Liver (tissue), 8 donors: ENCODE measurements at regions not wholly inside any gene's neighbourhood (a gene's known extent, or its start where the extent isn't known, plus 50 kb on each side); places are given as distances from the start of the nearest gene placed in this dataset.
"Not testable (repeated sequence)": the region's sequence is repeated elsewhere in the genome, so short reads cannot be mapped to it uniquely, and the experiment has no call there.

Source experiments
- DNase-seq: peaks from one replicate; pipeline ENCODE4 v3.0.0-alpha.2; 2017; ENCODE audit warnings: low spot score
- H3K27ac ChIP-seq, 2 donors: one replicate each; pipeline ENCODE4 v1.7.0; 2013; ENCODE audit warnings: inconsistent platforms in 2 of 2, low read length in 2 of 2, control low read depth in 1 of 2, low read depth in 1 of 2, mild to moderate bottlenecking in 1 of 2
- H3K27me3 ChIP-seq, 4 donors: one replicate each; pipeline versions ENCODE4 v1.6.1 to v1.7.0; 2013; ENCODE audit warnings: low read length in 3 of 4, inconsistent platforms in 1 of 4, mild to moderate bottlenecking in 1 of 4, moderate library complexity in 1 of 4; ENCODE audit not compliant: control insufficient read depth in 4 of 4, insufficient read depth in 4 of 4
- H3K36me3 ChIP-seq, 4 donors: one replicate each; pipeline versions ENCODE4 v1.6.1 to v1.7.0; 2013; ENCODE audit warnings: low read length in 3 of 4, mild to moderate bottlenecking in 3 of 4, low read depth in 1 of 4, moderate library complexity in 1 of 4; ENCODE audit not compliant: control insufficient read depth in 4 of 4, insufficient read depth in 3 of 4
- H3K4me1 ChIP-seq, 4 donors: one replicate each; pipeline versions ENCODE4 v1.6.1 to v1.7.0; 2013; ENCODE audit warnings: low read length in 3 of 4, mild to moderate bottlenecking in 3 of 4, moderate library complexity in 1 of 4; ENCODE audit not compliant: control insufficient read depth in 4 of 4, insufficient read depth in 4 of 4
- H3K4me3 ChIP-seq, 3 donors: one replicate each; pipeline versions ENCODE4 v1.6.1 to v1.7.0; 2013; ENCODE audit warnings: low read length in 3 of 3, control low read depth in 1 of 3, low read depth in 1 of 3, mild to moderate bottlenecking in 1 of 3
- H3K9ac ChIP-seq, 2 donors: one replicate each; pipeline ENCODE4 v1.7.0; 2013; ENCODE audit warnings: low read length in 2 of 2, mild to moderate bottlenecking in 2 of 2, moderate library complexity in 2 of 2, control low read depth in 1 of 2, low read depth in 1 of 2
- H3K9me3 ChIP-seq, 4 donors: one replicate each; pipeline versions ENCODE4 v1.6.1 to v1.7.0; 2013; ENCODE audit warnings: low read length in 3 of 4; ENCODE audit not compliant: control insufficient read depth in 4 of 4
- EGR1 ChIP-seq, 2 donors: IDR thresholded peaks; 2 replicates each; pipeline ENCODE4 v1.6.1; 2016 to 2018; ENCODE audit warnings: antibody characterized with exemption in 2 of 2, low read depth in 2 of 2
- FOXA1 ChIP-seq: IDR thresholded peaks from 2 replicates; pipeline ENCODE4 v1.6.1; 2016; ENCODE audit warnings: antibody characterized with exemption
- FOXA2 ChIP-seq: IDR thresholded peaks from 2 replicates; pipeline ENCODE4 v1.6.1; 2016; ENCODE audit warnings: antibody characterized with exemption
- GABPA ChIP-seq, 2 donors: IDR thresholded peaks in 1 of 2; conservative IDR thresholded peaks in 1 of 2; 2 replicates each; pipeline ENCODE4 v1.6.1; 2016; ENCODE audit warnings: antibody characterized with exemption in 2 of 2, mild to moderate bottlenecking in 1 of 2, moderate library complexity in 1 of 2
- HNF4A ChIP-seq, 2 donors: conservative IDR thresholded peaks; 2 replicates each; pipeline ENCODE4 v1.6.1; 2016; ENCODE audit warnings: antibody characterized with exemption in 2 of 2, mild to moderate bottlenecking in 2 of 2
- HNF4G ChIP-seq: IDR thresholded peaks from 2 replicates; pipeline ENCODE4 v1.6.1; 2016; ENCODE audit warnings: antibody characterized with exemption
- JUND ChIP-seq, 2 donors: IDR thresholded peaks; 2 replicates each; pipeline ENCODE4 v1.6.1; 2016; ENCODE audit warnings: antibody characterized with exemption in 2 of 2
- NR2F2 ChIP-seq: IDR thresholded peaks from 2 replicates; pipeline ENCODE4 v1.6.1; 2016; ENCODE audit warnings: antibody characterized with exemption
- RAD21 ChIP-seq, 2 donors: IDR thresholded peaks; 2 replicates each; pipeline ENCODE4 v1.6.1; 2016; ENCODE audit warnings: antibody characterized with exemption in 2 of 2, mild to moderate bottlenecking in 2 of 2
- RXRA ChIP-seq, 2 donors: IDR thresholded peaks; 2 replicates each; pipeline ENCODE4 v1.6.1; 2017 to 2018; ENCODE audit warnings: antibody characterized with exemption in 2 of 2, mild to moderate bottlenecking in 1 of 2
- SP1 ChIP-seq: IDR thresholded peaks from 2 replicates; pipeline ENCODE4 v1.6.1; 2018; ENCODE audit warnings: antibody characterized with exemption, mild to moderate bottlenecking
- TAF1 ChIP-seq: conservative IDR thresholded peaks from 2 replicates; pipeline ENCODE4 v1.6.1; 2016; ENCODE audit warnings: antibody characterized with exemption, mild to moderate bottlenecking
- YY1 ChIP-seq: IDR thresholded peaks from 2 replicates; pipeline ENCODE4 v1.6.1; 2016; ENCODE audit warnings: antibody characterized with exemption, mild to moderate bottlenecking
- WGBS: extraction: QIAGEN DNeasy Blood & Tissue Kit; methylation state at CpG from one replicate; pipeline ENCODE4 v1.1.7; 2013; 5-methylcytosine and 5-hydroxymethylcytosine counted together
- TF ChIP-seq, protein P1 (sequence below): IDR thresholded peaks from 2 replicates; pipeline ENCODE4 v1.6.1; 2016; ENCODE audit warnings: antibody characterized with exemption
- TF ChIP-seq, protein P2 (sequence below): IDR thresholded peaks from 2 replicates; pipeline ENCODE4 v1.6.1; 2016; ENCODE audit warnings: antibody characterized with exemption
- TF ChIP-seq, protein P3 (sequence below): fragments of 150-350 bp; IDR thresholded peaks from 2 replicates; pipeline ENCODE4 v1.5.1; 2017; ENCODE audit warnings: improper control_type of control experiment, low read depth, low read length; ENCODE audit not compliant: missing input control
- TF ChIP-seq, protein P4 (sequence below): IDR thresholded peaks from 2 replicates; pipeline ENCODE4 v1.6.1; 2016; ENCODE audit warnings: antibody characterized with exemption
- TF ChIP-seq, protein P5 (sequence below): IDR thresholded peaks from 2 replicates; pipeline ENCODE4 v1.6.1; 2016; ENCODE audit warnings: antibody characterized with exemption, mild to moderate bottlenecking
- donor health status: healthy.
- donor health status: healthy.
- donor health status: healthy.
- donor health status: healthy.
- donor health status: healthy.

DNA sequence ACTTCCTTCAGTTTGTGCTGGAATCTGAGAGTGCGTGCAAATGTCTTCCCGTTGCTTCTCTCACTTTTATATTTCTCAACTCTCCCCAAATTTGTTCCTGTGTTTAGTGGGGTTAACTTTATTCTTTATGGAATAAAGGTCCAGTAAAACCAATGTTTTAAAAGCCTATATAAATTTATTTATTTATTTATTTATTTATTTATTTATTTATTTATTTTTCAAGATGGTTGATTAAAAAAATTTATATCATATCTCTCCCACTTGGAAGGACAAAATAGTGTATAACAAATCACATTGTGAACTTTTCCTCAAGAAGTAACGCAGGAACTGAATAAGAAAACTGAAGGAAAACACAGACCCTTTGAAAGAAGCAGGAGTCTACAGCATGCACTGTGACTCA is 95.3 kb upstream of the ITM2A start:
- 92% methylated on average over 3 of the region's 3 CpGs for WGBS
- Histone ChIP-seq H3K27ac (no peak overlapping the region), H3K4me1 (no peaks in the 10 kb centered on the region), H3K36me3 (no peaks in the 10 kb centered on the region), H3K4me3 (no peak overlapping the region), H3K9me3 (no peaks in the 10 kb centered on the region), H3K9ac (no peak overlapping the region), H3K27me3 (peaks cover 0 to 3% (median 0%) of the 10 kb centered on the region in 4 donors)
- no peak for TF ChIP-seq EGR1 (IDR thresholded peaks at IDR 0.05; ENCODE audit: low read depth in 2 of 2)
- TF ChIP-seq JUND (IDR thresholded peaks at IDR 0.05): no peak
- TF ChIP-seq, protein P1, sequence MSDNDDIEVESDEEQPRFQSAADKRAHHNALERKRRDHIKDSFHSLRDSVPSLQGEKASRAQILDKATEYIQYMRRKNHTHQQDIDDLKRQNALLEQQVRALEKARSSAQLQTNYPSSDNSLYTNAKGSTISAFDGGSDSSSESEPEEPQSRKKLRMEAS: no peak
- TF ChIP-seq, protein P2, sequence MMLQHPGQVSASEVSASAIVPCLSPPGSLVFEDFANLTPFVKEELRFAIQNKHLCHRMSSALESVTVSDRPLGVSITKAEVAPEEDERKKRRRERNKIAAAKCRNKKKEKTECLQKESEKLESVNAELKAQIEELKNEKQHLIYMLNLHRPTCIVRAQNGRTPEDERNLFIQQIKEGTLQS: no peak
- TF ChIP-seq HNF4G: no peak
- TF ChIP-seq HNF4A (conservative IDR thresholded peaks at IDR 0.05): no peak
- TF ChIP-seq NR2F2: no peak
- TF ChIP-seq, protein P3, sequence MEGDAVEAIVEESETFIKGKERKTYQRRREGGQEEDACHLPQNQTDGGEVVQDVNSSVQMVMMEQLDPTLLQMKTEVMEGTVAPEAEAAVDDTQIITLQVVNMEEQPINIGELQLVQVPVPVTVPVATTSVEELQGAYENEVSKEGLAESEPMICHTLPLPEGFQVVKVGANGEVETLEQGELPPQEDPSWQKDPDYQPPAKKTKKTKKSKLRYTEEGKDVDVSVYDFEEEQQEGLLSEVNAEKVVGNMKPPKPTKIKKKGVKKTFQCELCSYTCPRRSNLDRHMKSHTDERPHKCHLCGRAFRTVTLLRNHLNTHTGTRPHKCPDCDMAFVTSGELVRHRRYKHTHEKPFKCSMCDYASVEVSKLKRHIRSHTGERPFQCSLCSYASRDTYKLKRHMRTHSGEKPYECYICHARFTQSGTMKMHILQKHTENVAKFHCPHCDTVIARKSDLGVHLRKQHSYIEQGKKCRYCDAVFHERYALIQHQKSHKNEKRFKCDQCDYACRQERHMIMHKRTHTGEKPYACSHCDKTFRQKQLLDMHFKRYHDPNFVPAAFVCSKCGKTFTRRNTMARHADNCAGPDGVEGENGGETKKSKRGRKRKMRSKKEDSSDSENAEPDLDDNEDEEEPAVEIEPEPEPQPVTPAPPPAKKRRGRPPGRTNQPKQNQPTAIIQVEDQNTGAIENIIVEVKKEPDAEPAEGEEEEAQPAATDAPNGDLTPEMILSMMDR: no peak
- TF ChIP-seq RXRA (IDR thresholded peaks at IDR 0.05): no peak
- no peak for TF ChIP-seq GABPA (IDR thresholded peaks at IDR 0.05 in 1 of 2, conservative IDR thresholded peaks at IDR 0.05 in 1 of 2)
- no peak for TF ChIP-seq RAD21 (IDR thresholded peaks at IDR 0.05)
- TF ChIP-seq YY1: no peak
- no peak for TF ChIP-seq FOXA1
- no peak for TF ChIP-seq TAF1
- no peak for TF ChIP-seq SP1
- TF ChIP-seq, protein P4, sequence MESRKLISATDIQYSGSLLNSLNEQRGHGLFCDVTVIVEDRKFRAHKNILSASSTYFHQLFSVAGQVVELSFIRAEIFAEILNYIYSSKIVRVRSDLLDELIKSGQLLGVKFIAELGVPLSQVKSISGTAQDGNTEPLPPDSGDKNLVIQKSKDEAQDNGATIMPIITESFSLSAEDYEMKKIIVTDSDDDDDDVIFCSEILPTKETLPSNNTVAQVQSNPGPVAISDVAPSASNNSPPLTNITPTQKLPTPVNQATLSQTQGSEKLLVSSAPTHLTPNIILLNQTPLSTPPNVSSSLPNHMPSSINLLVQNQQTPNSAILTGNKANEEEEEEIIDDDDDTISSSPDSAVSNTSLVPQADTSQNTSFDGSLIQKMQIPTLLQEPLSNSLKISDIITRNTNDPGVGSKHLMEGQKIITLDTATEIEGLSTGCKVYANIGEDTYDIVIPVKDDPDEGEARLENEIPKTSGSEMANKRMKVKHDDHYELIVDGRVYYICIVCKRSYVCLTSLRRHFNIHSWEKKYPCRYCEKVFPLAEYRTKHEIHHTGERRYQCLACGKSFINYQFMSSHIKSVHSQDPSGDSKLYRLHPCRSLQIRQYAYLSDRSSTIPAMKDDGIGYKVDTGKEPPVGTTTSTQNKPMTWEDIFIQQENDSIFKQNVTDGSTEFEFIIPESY: no peak
- no peak for TF ChIP-seq FOXA2
- TF ChIP-seq, protein P5, sequence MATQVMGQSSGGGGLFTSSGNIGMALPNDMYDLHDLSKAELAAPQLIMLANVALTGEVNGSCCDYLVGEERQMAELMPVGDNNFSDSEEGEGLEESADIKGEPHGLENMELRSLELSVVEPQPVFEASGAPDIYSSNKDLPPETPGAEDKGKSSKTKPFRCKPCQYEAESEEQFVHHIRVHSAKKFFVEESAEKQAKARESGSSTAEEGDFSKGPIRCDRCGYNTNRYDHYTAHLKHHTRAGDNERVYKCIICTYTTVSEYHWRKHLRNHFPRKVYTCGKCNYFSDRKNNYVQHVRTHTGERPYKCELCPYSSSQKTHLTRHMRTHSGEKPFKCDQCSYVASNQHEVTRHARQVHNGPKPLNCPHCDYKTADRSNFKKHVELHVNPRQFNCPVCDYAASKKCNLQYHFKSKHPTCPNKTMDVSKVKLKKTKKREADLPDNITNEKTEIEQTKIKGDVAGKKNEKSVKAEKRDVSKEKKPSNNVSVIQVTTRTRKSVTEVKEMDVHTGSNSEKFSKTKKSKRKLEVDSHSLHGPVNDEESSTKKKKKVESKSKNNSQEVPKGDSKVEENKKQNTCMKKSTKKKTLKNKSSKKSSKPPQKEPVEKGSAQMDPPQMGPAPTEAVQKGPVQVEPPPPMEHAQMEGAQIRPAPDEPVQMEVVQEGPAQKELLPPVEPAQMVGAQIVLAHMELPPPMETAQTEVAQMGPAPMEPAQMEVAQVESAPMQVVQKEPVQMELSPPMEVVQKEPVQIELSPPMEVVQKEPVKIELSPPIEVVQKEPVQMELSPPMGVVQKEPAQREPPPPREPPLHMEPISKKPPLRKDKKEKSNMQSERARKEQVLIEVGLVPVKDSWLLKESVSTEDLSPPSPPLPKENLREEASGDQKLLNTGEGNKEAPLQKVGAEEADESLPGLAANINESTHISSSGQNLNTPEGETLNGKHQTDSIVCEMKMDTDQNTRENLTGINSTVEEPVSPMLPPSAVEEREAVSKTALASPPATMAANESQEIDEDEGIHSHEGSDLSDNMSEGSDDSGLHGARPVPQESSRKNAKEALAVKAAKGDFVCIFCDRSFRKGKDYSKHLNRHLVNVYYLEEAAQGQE: no peak
- no peak for DNase-seq

DNA sequence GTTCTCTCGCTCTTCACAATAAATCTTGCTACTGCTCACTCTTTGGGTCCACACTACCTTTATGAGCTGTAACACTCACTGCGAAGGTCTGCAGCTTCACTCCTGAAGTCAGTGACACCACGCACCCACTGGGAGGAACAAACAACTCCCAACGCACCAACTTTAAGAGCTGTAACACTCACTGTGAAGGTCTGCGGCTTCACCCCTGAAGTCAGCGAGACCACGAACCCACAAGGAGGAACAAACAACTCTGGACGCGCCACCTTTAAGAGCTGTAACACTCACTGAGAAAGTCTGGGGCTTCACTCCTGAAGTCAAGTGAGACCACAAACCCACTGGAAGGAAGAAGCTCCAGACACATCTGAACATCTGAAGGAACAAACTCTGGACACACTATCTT is 89.5 kb upstream of the ITM2A start:
- DNase-seq, H3K27ac ChIP-seq, H3K36me3 ChIP-seq, H3K27me3 ChIP-seq, H3K9ac ChIP-seq, H3K9me3 ChIP-seq, H3K4me1 ChIP-seq, H3K4me3 ChIP-seq: not testable (repeated sequence)
- WGBS: 79% methylated on average over 9 of the region's 9 CpGs
